ENCODE measurements at regions not wholly inside any gene's neighbourhood (a gene's known extent, or its start where the extent isn't known, plus 50 kb on each side); places are given as distances from the start of the nearest gene placed in this dataset.

DNA sequence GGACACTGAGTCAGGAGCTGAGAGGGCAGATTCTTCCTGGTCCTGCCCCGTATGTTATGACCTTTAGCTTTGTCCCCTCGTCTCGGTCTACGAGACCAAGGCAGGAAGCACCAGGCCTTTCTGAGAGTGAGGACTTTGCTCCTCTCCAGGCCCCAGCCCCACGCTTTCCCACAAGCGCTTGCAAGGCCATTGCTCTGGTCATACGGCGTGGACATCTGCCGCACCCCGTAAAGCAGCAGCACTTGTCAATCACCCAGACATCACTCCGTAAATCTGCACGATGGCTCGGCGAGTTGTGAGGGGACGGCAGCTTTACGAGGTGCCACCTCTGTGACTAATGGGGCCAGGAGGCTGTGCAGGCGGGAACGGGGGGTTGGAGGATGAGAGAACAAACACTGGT, 100.8 kb upstream of the TWIST2 start:
- Histone ChIP-seq H3K36me3 (ENCODE audit: insufficient read depth, low read length) (no peaks in the 10 kb centered on the region), H3K9ac (ENCODE audit: low read depth, low read length) (no peak overlapping the region), H2AFZ (ENCODE audit: low read depth, low read length) (no peak overlapping the region), H3K27me3 (ENCODE audit: insufficient read depth, low read length, poor library complexity) (no peaks in the 10 kb centered on the region), H3K9me3 (ENCODE audit: insufficient read depth, low read length, severe bottlenecking) (no peaks in the 10 kb centered on the region), H3K79me2 (ENCODE audit: insufficient read depth, low read length) (no peaks in the 10 kb centered on the region), H4K20me1 (ENCODE audit: insufficient read depth, low read length) (no peaks in the 10 kb centered on the region), H3K4me2 (ENCODE audit: insufficient read depth, low read length) (no peak overlapping the region), H3K27ac (ENCODE audit: low read length) (no peak overlapping the region), H3K4me1 (ENCODE audit: insufficient read depth, low read length) (no peaks in the 10 kb centered on the region), H3K4me3 (ENCODE audit: low read depth in 1 of 2, low read length in 2 of 2) (no peak overlapping the region)
- DNase-seq (no peak), ATAC-seq (ENCODE audit: insufficient read depth, low read depth) (no peak)
- TF ChIP-seq CTCF (IDR thresholded peaks at IDR 0.05; ENCODE audit: borderline replicate concordance, extremely low read depth, low read length, poor library complexity, severe bottlenecking) = no peak
- no peak for TF ChIP-seq EZH2 (IDR thresholded peaks at IDR 0.05; ENCODE audit: borderline replicate concordance, low read depth, low read length, severe bottlenecking)

DNA sequence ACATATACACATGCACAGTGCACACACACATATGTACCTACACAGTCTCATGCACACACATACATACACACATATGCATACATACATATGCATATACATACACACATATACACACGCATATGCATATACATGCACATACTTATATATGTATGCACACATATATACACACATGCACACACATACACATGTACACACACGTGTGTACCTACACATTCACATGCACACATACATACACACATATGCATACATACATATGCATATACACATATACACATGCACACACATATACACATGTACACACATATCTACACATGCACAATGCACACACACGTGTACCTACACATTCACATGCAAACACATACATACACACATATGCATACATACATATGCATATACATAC, 100.3 kb upstream of the TWIST2 start:
- Histone ChIP-seq H3K9ac (ENCODE audit: low read depth, low read length) (no peak overlapping the region), H3K79me2 (ENCODE audit: insufficient read depth, low read length) (no peaks in the 10 kb centered on the region), H3K27ac (ENCODE audit: low read length) (no peak overlapping the region), H4K20me1 (ENCODE audit: insufficient read depth, low read length) (no peaks in the 10 kb centered on the region), H3K4me1 (ENCODE audit: insufficient read depth, low read length) (no peaks in the 10 kb centered on the region), H3K4me3 (ENCODE audit: low read depth in 1 of 2, low read length in 2 of 2) (no peak overlapping the region), H2AFZ (ENCODE audit: low read depth, low read length) (no peak overlapping the region), H3K9me3 (ENCODE audit: insufficient read depth, low read length, severe bottlenecking) (no peaks in the 10 kb centered on the region), H3K27me3 (ENCODE audit: insufficient read depth, low read length, poor library complexity) (no peaks in the 10 kb centered on the region), H3K4me2 (ENCODE audit: insufficient read depth, low read length) (no peak overlapping the region), H3K36me3 (ENCODE audit: insufficient read depth, low read length) (no peaks in the 10 kb centered on the region)
- no peak for DNase-seq
- TF ChIP-seq EZH2 (IDR thresholded peaks at IDR 0.05; ENCODE audit: borderline replicate concordance, low read depth, low read length, severe bottlenecking) (no peak), CTCF (IDR thresholded peaks at IDR 0.05; ENCODE audit: borderline replicate concordance, extremely low read depth, low read length, poor library complexity, severe bottlenecking) (no peak)
- ATAC-seq (ENCODE audit: insufficient read depth, low read depth) = no peak

DNA sequence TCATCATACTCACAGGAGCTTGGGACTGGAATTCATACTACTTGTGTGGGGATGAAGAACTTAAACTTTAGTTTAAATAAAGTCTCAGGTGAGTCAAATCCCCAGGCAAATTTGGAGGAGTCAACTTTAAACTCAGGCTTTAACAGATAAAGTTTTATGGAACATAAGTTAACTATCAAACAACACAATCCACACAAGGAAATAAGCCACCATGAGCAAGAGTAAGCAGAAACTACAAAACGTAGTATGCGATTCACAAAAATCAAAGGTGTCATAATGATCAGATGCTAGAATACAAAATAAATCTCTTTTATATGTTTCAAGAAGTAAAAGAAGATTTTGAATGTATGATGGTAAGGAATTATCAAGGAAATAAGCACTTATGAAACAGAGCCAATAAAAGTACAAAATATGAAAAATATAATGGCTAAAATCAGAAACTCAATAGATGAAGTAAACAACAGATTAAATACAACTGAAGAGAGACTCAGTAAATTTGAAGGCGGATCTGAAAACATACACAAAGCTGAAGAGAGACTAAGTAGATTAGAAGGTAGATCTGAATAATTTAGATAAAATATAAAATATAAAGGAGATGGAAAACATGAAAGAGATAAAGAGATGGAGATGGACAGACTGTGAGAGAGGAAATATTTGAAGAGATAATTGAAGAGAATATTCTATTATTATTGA, 97.5 kb upstream of the TWIST2 start:
- ATAC-seq (ENCODE audit: insufficient read depth, low read depth) = no peak

More for the DNA sequence above, 97.5 kb upstream of the TWIST2 start:
- Histone ChIP-seq H4K20me1 (ENCODE audit: insufficient read depth, low read length) (no peaks in the 10 kb centered on the region), H3K4me3 (ENCODE audit: low read depth in 1 of 2, low read length in 2 of 2) (no peak overlapping the region), H2AFZ (ENCODE audit: low read depth, low read length) (no peak overlapping the region), H3K4me1 (ENCODE audit: insufficient read depth, low read length) (no peaks in the 10 kb centered on the region), H3K9me3 (ENCODE audit: insufficient read depth, low read length, severe bottlenecking) (no peaks in the 10 kb centered on the region), H3K79me2 (ENCODE audit: insufficient read depth, low read length) (no peaks in the 10 kb centered on the region), H3K9ac (ENCODE audit: low read depth, low read length) (no peak overlapping the region), H3K4me2 (ENCODE audit: insufficient read depth, low read length) (no peak overlapping the region), H3K27me3 (ENCODE audit: insufficient read depth, low read length, poor library complexity) (no peaks in the 10 kb centered on the region), H3K36me3 (ENCODE audit: insufficient read depth, low read length) (no peaks in the 10 kb centered on the region), H3K27ac (ENCODE audit: low read length) (no peak overlapping the region)
- no peak for DNase-seq
- no peak for TF ChIP-seq CTCF (IDR thresholded peaks at IDR 0.05; ENCODE audit: borderline replicate concordance, extremely low read depth, low read length, poor library complexity, severe bottlenecking)
- no peak for TF ChIP-seq EZH2 (IDR thresholded peaks at IDR 0.05; ENCODE audit: borderline replicate concordance, low read depth, low read length, severe bottlenecking)

Data from DND-41 (cell line).